IPS-18a (cell line): ENCODE measurements at regions not wholly inside any gene's neighbourhood (a gene's known extent, or its start where the extent isn't known, plus 50 kb on each side); places are given as distances from the start of the nearest gene placed in this dataset.

ENCODE experiments used
- H3K27ac ChIP-seq: one replicate; pipeline ENCODE4 v1.5.1; 2013; ENCODE audit warnings: low read length
- H3K27me3 ChIP-seq: one replicate; pipeline ENCODE4 v1.6.1; 2013; ENCODE audit warnings: mild to moderate bottlenecking, low read length; ENCODE audit not compliant: control insufficient read depth, insufficient read depth
- H3K36me3 ChIP-seq: one replicate; pipeline ENCODE4 v1.6.1; 2013; ENCODE audit warnings: low read depth, low read length; ENCODE audit not compliant: control insufficient read depth
- H3K4me1 ChIP-seq: one replicate; pipeline ENCODE4 v1.6.1; 2013; ENCODE audit warnings: low read depth, low read length; ENCODE audit not compliant: control insufficient read depth
- H3K4me3 ChIP-seq: one replicate; pipeline ENCODE4 v1.5.1; 2013; ENCODE audit warnings: low read length
- H3K9ac ChIP-seq: one replicate; pipeline ENCODE4 v1.6.1; 2013; ENCODE audit warnings: mild to moderate bottlenecking, low read length, moderate library complexity
- H3K9me3 ChIP-seq: one replicate; pipeline ENCODE4 v1.6.1; 2013; ENCODE audit warnings: low read depth, low read length; ENCODE audit not compliant: control insufficient read depth

- Histone ChIP-seq H3K27me3 (no peaks in the 10 kb centered on the region), H3K9ac (no peak overlapping the region), H3K9me3 (no peaks in the 10 kb centered on the region), H3K36me3 (no peaks in the 10 kb centered on the region), H3K27ac (no peak overlapping the region), H3K4me1 (no peaks in the 10 kb centered on the region), H3K4me3 (no peak overlapping the region)
Observed at GRCh38 chr5:124332273-124332672, 414.2 kb downstream of the ZNF608 start.

- no peaks in the 10 kb centered on the region for H3K4me1 ChIP-seq
- H3K9ac ChIP-seq: no peak overlapping the region
- H3K4me3 ChIP-seq: no peak overlapping the region
- H3K36me3 ChIP-seq: no peaks in the 10 kb centered on the region
- H3K27me3 ChIP-seq: no peaks in the 10 kb centered on the region
- no peaks in the 10 kb centered on the region for H3K9me3 ChIP-seq
- H3K27ac ChIP-seq: no peak overlapping the region
Observed at GRCh38 chr5:124330595-124331220, 415.7 kb downstream of the ZNF608 start.

DNA sequence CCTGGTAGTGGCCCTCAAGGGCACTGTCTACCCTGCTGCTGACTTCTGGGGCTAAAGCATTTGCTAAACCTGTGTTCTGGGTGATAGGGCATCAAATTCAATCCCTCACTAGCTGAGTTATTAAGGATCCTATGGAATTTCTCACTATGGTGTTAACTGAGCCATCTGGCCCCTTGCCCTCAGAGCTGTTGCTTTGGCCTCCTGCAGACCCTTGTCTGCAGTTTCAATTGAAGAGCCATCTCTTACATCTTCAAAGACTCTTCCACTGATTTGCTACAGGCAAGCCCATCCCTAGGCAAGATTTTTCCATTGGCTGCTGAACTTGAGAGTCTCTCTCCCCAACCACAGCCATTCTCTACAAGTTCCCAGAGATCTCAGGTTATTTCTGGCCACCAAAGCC is 418.2 kb downstream of the ZNF608 start:
- Histone ChIP-seq H3K4me1 (no peaks in the 10 kb centered on the region), H3K27me3 (no peaks in the 10 kb centered on the region), H3K36me3 (no peaks in the 10 kb centered on the region), H3K9ac (no peak overlapping the region), H3K9me3 (no peaks in the 10 kb centered on the region), H3K27ac (no peak overlapping the region), H3K4me3 (no peak overlapping the region)

- H3K9ac ChIP-seq: no peak overlapping the region
- no peak overlapping the region for H3K4me3 ChIP-seq
Observed at GRCh38 chr5:124318661-124319060, 427.8 kb downstream of the ZNF608 start.

DNA sequence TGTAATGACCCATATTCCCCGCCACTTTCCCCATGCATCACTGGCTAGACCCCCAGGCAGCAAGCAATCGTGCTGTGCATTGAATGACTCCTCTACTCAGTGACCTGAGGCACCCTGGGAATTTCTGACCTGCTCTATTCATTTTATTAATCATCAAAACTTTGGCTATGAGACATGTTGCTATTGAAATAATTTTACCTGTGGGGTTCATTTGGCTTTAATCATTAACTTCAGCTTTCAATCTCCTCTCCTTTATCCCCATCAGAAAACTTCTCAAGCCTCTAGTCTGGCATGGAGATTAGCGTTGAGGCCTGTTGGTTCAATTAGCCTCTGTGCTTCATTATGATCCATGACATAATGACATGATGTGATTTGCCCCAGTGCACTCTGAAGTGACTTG is 429.0 kb downstream of the ZNF608 start:
- no peaks in the 10 kb centered on the region for H3K9me3 ChIP-seq
- H3K27me3 ChIP-seq: no peaks in the 10 kb centered on the region
- H3K9ac ChIP-seq: no peak overlapping the region
- H3K4me3 ChIP-seq: no peak overlapping the region
- H3K4me1 ChIP-seq: no peaks in the 10 kb centered on the region
- no peak overlapping the region for H3K27ac ChIP-seq
- H3K36me3 ChIP-seq: no peaks in the 10 kb centered on the region

More at GRCh38 chr5:124318661-124319060, 427.8 kb downstream of the ZNF608 start:
- no peaks in the 10 kb centered on the region for H3K4me1 ChIP-seq
- no peaks in the 10 kb centered on the region for H3K27me3 ChIP-seq
- no peaks in the 10 kb centered on the region for H3K36me3 ChIP-seq
- H3K27ac ChIP-seq: no peak overlapping the region
- H3K9me3 ChIP-seq: no peaks in the 10 kb centered on the region

DNA sequence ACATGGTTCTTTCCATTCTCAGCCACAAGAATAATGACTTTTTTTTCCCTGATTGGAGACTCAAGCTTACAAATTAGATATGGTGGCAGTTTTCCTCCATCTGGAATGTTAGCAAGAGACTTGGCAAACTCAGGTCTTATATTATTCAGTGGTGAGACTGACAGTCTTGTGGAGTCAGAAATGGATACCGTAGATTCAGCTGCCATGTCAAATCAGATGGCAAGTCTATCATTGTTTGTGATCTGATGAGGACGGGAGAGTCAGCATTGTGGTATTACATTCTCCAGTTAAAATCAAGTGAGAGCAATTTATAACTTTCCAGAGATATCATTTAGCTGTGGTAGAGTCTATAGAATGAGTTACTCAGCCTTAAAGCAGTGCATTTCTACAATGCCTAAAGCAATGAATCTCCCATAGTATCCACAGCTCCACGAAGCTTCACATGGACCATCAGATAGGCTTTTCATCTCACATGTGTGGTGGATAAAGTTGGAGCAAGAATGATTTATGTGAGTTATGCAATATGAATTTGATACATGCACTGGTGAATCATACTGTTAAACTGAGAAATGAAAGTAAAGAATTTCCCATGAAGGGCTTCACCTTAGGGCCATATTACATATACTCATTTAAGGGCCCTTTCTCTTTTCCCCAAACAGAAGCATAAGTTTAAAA is 430.6 kb downstream of the ZNF608 start:
- Histone ChIP-seq H3K27ac (no peak overlapping the region), H3K36me3 (no peaks in the 10 kb centered on the region), H3K4me1 (peaks cover 7% of the 10 kb centered on the region), H3K9me3 (no peaks in the 10 kb centered on the region), H3K9ac (no peak overlapping the region), H3K27me3 (no peaks in the 10 kb centered on the region), H3K4me3 (no peak overlapping the region)

- Histone ChIP-seq H3K9me3 (no peaks in the 10 kb centered on the region), H3K9ac (no peak overlapping the region), H3K27ac (no peak overlapping the region), H3K4me1 (peaks cover 25% of the 10 kb centered on the region), H3K27me3 (no peaks in the 10 kb centered on the region), H3K4me3 (peak overlapping the region; percentile 3), H3K36me3 (no peaks in the 10 kb centered on the region)
Observed at GRCh38 chr5:124310453-124310852, 436.0 kb downstream of the ZNF608 start.

DNA sequence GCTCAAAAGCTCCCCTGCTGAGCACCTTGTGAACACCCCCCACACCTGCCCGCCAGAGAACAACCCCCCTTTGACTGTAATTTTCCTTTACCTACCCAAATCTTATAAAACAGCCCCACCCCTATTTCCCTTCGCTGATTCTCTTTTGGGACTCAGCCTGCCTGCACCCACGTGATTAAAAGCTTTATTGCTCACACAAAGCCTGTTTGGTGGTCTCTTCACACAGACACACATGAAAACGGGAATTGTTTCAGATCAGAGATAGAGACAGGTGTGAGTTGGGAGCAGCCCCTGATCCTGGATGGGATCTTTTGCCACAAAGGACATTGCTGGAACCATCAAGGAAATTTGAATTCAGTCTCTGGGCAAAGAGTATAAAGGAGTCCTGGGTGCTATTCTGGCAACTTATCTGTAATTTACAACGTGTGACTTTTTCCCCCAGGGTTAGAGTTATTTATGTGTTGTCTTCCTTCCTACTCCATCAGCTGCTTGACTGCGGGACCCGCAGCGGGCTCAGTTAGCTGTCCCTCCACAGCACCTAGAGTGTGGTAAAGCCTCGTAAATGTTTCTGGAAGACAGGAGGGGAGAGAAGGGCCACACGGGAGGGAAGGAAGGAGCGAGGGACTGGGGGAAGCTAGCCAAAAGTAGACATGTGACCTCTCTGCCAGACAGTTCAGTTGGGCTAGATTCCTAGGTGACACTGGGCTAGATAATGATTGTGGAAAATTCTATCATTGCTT is 437.0 kb downstream of the ZNF608 start:
- Histone ChIP-seq H3K4me1 (peaks cover 25% of the 10 kb centered on the region), H3K27me3 (no peaks in the 10 kb centered on the region), H3K27ac (no peak overlapping the region), H3K9ac (no peak overlapping the region), H3K4me3 (no peak overlapping the region), H3K36me3 (no peaks in the 10 kb centered on the region), H3K9me3 (no peaks in the 10 kb centered on the region)

GRCh38 chr5:124303366-124303765 is 443.1 kb downstream of the ZNF608 start:
- no peak overlapping the region for H3K9ac ChIP-seq
- H3K4me3 ChIP-seq: no peak overlapping the region
- no peaks in the 10 kb centered on the region for H3K27me3 ChIP-seq
- H3K9me3 ChIP-seq: no peaks in the 10 kb centered on the region
- H3K4me1 ChIP-seq: peaks cover 11% of the 10 kb centered on the region
- H3K27ac ChIP-seq: no peak overlapping the region
- H3K36me3 ChIP-seq: no peaks in the 10 kb centered on the region

GRCh38 chr5:124302533-124302932 is 443.9 kb downstream of the ZNF608 start:
- no peak overlapping the region for H3K27ac ChIP-seq
- peaks cover 11% of the 10 kb centered on the region for H3K4me1 ChIP-seq
- H3K9me3 ChIP-seq: no peaks in the 10 kb centered on the region
- H3K36me3 ChIP-seq: no peaks in the 10 kb centered on the region
- no peak overlapping the region for H3K9ac ChIP-seq
- H3K27me3 ChIP-seq: no peaks in the 10 kb centered on the region
- no peak overlapping the region for H3K4me3 ChIP-seq

DNA sequence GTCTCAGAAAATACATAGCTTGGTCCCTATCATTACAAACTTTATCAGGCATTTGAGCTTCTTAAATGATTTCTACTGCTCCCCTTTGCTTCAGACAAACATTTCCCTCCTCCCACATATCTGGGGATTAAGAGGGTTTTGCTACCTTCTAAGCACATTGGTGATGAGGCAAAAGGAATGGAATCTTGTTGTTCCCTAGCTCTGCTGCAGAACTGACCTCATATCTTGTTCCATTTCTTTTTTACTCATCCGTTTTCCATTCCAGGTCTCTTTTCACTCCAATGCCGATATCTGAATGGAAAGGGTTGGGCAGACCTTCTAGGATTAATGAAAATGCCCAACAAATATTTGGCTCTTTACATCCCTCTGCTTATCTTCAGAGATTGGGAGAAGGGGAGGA is 444.6 kb downstream of the ZNF608 start:
- Histone ChIP-seq H3K27me3 (no peaks in the 10 kb centered on the region), H3K4me1 (peaks cover 11% of the 10 kb centered on the region), H3K9me3 (no peaks in the 10 kb centered on the region), H3K4me3 (no peak overlapping the region), H3K9ac (no peak overlapping the region), H3K27ac (no peak overlapping the region), H3K36me3 (no peaks in the 10 kb centered on the region)
